ENCODE measurements at regions not wholly inside any gene's neighbourhood (a gene's known extent, or its start where the extent isn't known, plus 50 kb on each side); places are given as distances from the start of the nearest gene placed in this dataset.

DNA sequence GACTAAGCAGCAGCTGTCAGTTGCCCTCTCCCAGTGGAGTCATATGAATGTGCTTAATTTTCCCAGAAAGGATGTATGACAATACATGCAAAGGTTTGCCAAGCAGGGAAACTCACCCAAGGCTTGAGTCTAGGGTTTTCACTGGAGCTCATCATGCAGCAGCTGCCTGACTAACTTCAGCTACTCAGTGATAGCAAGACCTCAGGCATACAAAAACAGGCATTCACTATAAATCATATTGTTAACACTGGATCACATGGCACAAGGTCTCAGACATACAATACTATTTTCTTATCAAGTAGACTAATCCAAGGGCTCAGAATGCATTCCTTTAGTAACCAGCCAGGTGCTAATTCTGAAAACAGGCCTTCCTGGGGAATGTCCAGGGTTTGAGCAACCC, 85.0 kb upstream of the STAC start:
- no peak for DNase-seq
- intact Hi-C loops (cut with DNase I; ENCODE audit: low total_unique reads) = no loop called here
- TF ChIP-seq POLR2AphosphoS5 (IDR thresholded peaks at IDR 0.05) (no peak), POLR2A (IDR thresholded peaks at IDR 0.05) (no peak)
- TF ChIP-seq, protein P1, sequence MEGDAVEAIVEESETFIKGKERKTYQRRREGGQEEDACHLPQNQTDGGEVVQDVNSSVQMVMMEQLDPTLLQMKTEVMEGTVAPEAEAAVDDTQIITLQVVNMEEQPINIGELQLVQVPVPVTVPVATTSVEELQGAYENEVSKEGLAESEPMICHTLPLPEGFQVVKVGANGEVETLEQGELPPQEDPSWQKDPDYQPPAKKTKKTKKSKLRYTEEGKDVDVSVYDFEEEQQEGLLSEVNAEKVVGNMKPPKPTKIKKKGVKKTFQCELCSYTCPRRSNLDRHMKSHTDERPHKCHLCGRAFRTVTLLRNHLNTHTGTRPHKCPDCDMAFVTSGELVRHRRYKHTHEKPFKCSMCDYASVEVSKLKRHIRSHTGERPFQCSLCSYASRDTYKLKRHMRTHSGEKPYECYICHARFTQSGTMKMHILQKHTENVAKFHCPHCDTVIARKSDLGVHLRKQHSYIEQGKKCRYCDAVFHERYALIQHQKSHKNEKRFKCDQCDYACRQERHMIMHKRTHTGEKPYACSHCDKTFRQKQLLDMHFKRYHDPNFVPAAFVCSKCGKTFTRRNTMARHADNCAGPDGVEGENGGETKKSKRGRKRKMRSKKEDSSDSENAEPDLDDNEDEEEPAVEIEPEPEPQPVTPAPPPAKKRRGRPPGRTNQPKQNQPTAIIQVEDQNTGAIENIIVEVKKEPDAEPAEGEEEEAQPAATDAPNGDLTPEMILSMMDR (IDR thresholded peaks at IDR 0.05 in 8 of 11, conservative IDR thresholded peaks at IDR 0.05 in 3 of 11) = no peak
- H3K27ac ChIP-seq = peak overlapping the region in 2 of 8 donors; percentile 46 to 72
- no peaks in the 10 kb centered on the region for H3K36me3 ChIP-seq
- peaks cover 0 to 7% (median 0%) of the 10 kb centered on the region in 6 donors for H3K4me1 ChIP-seq
- no peaks in the 10 kb centered on the region for H3K27me3 ChIP-seq (replicated peaks in 1 of 7)
- H3K9me3 ChIP-seq = peaks cover 0 to 6% (median 0%) of the 10 kb centered on the region in 8 donors
- no peak overlapping the region for H3K4me3 ChIP-seq

- no peaks in the 10 kb centered on the region for H3K27me3 ChIP-seq (replicated peaks in 1 of 7)
- DNase-seq = no peak
- H3K4me3 ChIP-seq = peak overlapping the region in 2 of 8 donors; percentile 11 to 20
- intact Hi-C loops (cut with DNase I; ENCODE audit: low total_unique reads) = no loop called here
- peaks cover 0 to 7% (median 0%) of the 10 kb centered on the region in 6 donors for H3K4me1 ChIP-seq
- peak overlapping the region; percentile 4 to 72 (median 48) for H3K27ac ChIP-seq
- 55 to 74% (median 72%) methylated on average over 3 of the region's 3 CpGs for WGBS, 5 donors
- TF ChIP-seq POLR2A (IDR thresholded peaks at IDR 0.05) (no peak), POLR2AphosphoS5 (IDR thresholded peaks at IDR 0.05) (no peak)
- TF ChIP-seq, protein P1 (IDR thresholded peaks at IDR 0.05 in 8 of 11, conservative IDR thresholded peaks at IDR 0.05 in 3 of 11) = no peak
- peaks cover 0 to 6% (median 0%) of the 10 kb centered on the region in 8 donors for H3K9me3 ChIP-seq
- no peaks in the 10 kb centered on the region for H3K36me3 ChIP-seq
Observed at GRCh38 chr3:36297195-36297594, 83.1 kb upstream of the STAC start.

DNA sequence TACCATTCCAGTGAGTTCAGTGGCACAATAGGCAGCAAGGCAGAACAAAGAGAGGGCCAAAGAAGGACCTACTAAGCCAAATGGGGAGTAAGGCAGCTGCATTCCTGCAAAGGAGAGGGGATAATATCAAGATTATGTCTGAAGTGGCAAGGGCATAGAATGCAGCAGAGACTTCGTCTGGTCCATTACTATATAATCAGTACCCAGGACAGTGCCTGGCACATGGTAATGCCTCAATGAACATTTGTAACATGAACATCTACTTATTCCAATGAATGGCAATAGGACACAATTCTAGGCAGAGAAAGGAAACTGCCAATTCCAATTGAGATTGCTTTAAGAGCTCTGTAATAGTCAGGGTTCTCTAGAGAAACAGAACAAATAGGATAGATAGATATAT, 82.1 kb upstream of the STAC start:
- DNase-seq = no peak
- Histone ChIP-seq H3K36me3 (no peaks in the 10 kb centered on the region), H3K4me3 (no peak overlapping the region), H3K4me1 (peaks cover 0 to 7% (median 0%) of the 10 kb centered on the region in 6 donors), H3K27ac (no peak overlapping the region), H3K27me3 (replicated peaks in 1 of 7) (no peaks in the 10 kb centered on the region), H3K9me3 (peaks cover 0 to 6% (median 0%) of the 10 kb centered on the region in 8 donors)
- intact Hi-C loops (cut with DNase I; ENCODE audit: low total_unique reads) = no loop called here
- 61 to 97% (median 85%) methylated on average over 1 of the region's 1 CpG for WGBS, 5 donors
- TF ChIP-seq POLR2A (IDR thresholded peaks at IDR 0.05) = no peak

GRCh38 chr3:36302158-36302509, 78.2 kb upstream of the STAC start:
- Histone ChIP-seq H3K36me3 (no peaks in the 10 kb centered on the region), H3K27me3 (replicated peaks in 1 of 7) (peaks cover 0 to 3% (median 0%) of the 10 kb centered on the region in 7 donors), H3K4me3 (no peak overlapping the region), H3K27ac (no peak overlapping the region), H3K4me1 (no peaks in the 10 kb centered on the region), H3K9me3 (peaks cover 0 to 6% (median 0%) of the 10 kb centered on the region in 8 donors)
- TF ChIP-seq POLR2AphosphoS5 (IDR thresholded peaks at IDR 0.05) = no peak
- TF ChIP-seq, protein P1 (IDR thresholded peaks at IDR 0.05 in 8 of 11, conservative IDR thresholded peaks at IDR 0.05 in 3 of 11) = no peak
- TF ChIP-seq POLR2A (IDR thresholded peaks at IDR 0.05) = no peak
- intact Hi-C loops (cut with DNase I; ENCODE audit: low total_unique reads) = no loop called here
- 22 to 45% (median 26%) methylated on average over 1 of the region's 1 CpG for WGBS, 5 donors
- no peak for DNase-seq

DNA sequence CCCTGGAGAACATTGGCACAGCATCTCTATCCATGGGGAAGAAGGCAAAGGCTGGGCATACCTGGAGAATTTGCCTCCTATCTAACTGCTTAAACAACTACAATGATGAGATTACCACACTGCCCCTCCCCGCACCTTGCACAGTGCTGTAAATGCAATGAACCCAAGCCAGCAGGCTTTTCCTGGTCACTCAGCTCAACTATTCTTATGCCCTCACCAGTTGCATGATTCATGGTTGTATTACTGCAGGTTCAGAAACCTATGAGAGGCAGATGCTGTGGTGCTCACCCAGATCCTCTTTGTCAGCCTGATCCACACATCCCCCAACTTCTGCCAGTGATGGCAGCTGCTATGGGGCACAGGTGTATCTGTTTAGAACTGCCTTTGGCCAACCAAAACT, 77.7 kb upstream of the STAC start:
- H3K36me3 ChIP-seq = no peaks in the 10 kb centered on the region
- no peak overlapping the region for H3K27ac ChIP-seq
- WGBS, 5 donors = 69 to 97% (median 85%) methylated on average over 1 of the region's 1 CpG
- peaks cover 0 to 3% (median 0%) of the 10 kb centered on the region in 7 donors for H3K27me3 ChIP-seq (replicated peaks in 1 of 7)
- no peak for TF ChIP-seq POLR2A (IDR thresholded peaks at IDR 0.05)
- no peak for TF ChIP-seq POLR2AphosphoS5 (IDR thresholded peaks at IDR 0.05)
- H3K9me3 ChIP-seq = peaks cover 0 to 6% (median 0%) of the 10 kb centered on the region in 8 donors
- intact Hi-C loops (cut with DNase I; ENCODE audit: low total_unique reads) = no loop called here
- no peaks in the 10 kb centered on the region for H3K4me1 ChIP-seq
- no peak overlapping the region for H3K4me3 ChIP-seq
- DNase-seq = no peak
